Lower leg skin (tissue), 4 donors: ENCODE measurements at regions not wholly inside any gene's neighbourhood (a gene's known extent, or its start where the extent isn't known, plus 50 kb on each side); places are given as distances from the start of the nearest gene placed in this dataset.

ENCODE experiments used
- DNase-seq, 2 donors: peaks; one replicate each; pipeline ENCODE4 v3.0.0-alpha.2; 2019; ENCODE audit warnings: low spot score in 2 of 2
- H3K4me3 ChIP-seq: fragments of 200-600 bp; sonication (generic); 2 replicates; pipeline ENCODE4 v1.5.1; 2017; ENCODE audit warnings: mild to moderate bottlenecking, low read depth; ENCODE audit not compliant: poor library complexity, severe bottlenecking
- CTCF ChIP-seq, 3 donors: fragments of 450-650 bp; IDR thresholded peaks; one replicate each; pipeline ENCODE4 v1.5.1; 2016; ENCODE audit warnings: antibody characterized with exemption in 3 of 3, mild to moderate bottlenecking in 3 of 3, moderate library complexity in 2 of 3
- POLR2A ChIP-seq, 2 donors: fragments of 450-650 bp; IDR thresholded peaks; one replicate each; pipeline ENCODE4 v1.6.1; 2016 to 2017; ENCODE audit warnings: antibody characterized with exemption in 2 of 2, mild to moderate bottlenecking in 1 of 2, moderate library complexity in 1 of 2
- WGBS, 2 donors: methylation state at CpG; one replicate each; pipeline ENCODE4 v1.1.5; 2018; 5-methylcytosine and 5-hydroxymethylcytosine counted together
- intact Hi-C: fragments of 100-400 bp; cut with DNase I; formaldehyde crosslinking; loops from one replicate; pipeline ENCODE4 v1.15.0; 2023; ENCODE audit warnings: low total_unique reads

- intact Hi-C loops, result no loop called here
- no peak overlapping the region for H3K4me3 ChIP-seq
- 97 to 98% methylated on average over 1 of the region's 1 CpG for WGBS, 2 donors
- no peak for TF ChIP-seq POLR2A (IDR thresholded peaks at IDR 0.05)
- DNase-seq, result no peak
These were observed 548.9 kb upstream of the SPRY2 start for GRCh38 chr13:80889829-80890228.

- no peak for DNase-seq
- WGBS, 2 donors, result 71 to 76% methylated on average over 2 of the region's 2 CpGs
- H3K4me3 ChIP-seq, result no peak overlapping the region
- intact Hi-C loops, result no loop called here
- TF ChIP-seq POLR2A (IDR thresholded peaks at IDR 0.05) (no peak), CTCF (IDR thresholded peaks at IDR 0.05) (no peak)
These were observed 547.5 kb upstream of the SPRY2 start for GRCh38 chr13:80888390-80888789.

GRCh38 chr13:80884056-80884785 lies 543.3 kb upstream of the SPRY2 start:
- 78 to 85% methylated on average over 1 of the region's 1 CpG for WGBS, 2 donors

GRCh38 chr13:80883545-80883944 lies 542.6 kb upstream of the SPRY2 start:
- intact Hi-C loops, result no loop called here
- TF ChIP-seq POLR2A (IDR thresholded peaks at IDR 0.05), result no peak
- DNase-seq, result no peak
- H3K4me3 ChIP-seq, result no peak overlapping the region

More at GRCh38 chr13:80884056-80884785, 543.3 kb upstream of the SPRY2 start:
- DNase-seq, result no peak
- H3K4me3 ChIP-seq, result no peak overlapping the region
- intact Hi-C loops, result no loop called here
- no peak for TF ChIP-seq POLR2A (IDR thresholded peaks at IDR 0.05)
- no peak for TF ChIP-seq CTCF (IDR thresholded peaks at IDR 0.05)

GRCh38 chr13:80881942-80882445 lies 541.1 kb upstream of the SPRY2 start:
- no peak overlapping the region for H3K4me3 ChIP-seq
- intact Hi-C loops, result no loop called here
- TF ChIP-seq CTCF (IDR thresholded peaks at IDR 0.05), result no peak
- TF ChIP-seq POLR2A (IDR thresholded peaks at IDR 0.05), result no peak
- DNase-seq, result no peak

- TF ChIP-seq CTCF (IDR thresholded peaks at IDR 0.05) (no peak), POLR2A (IDR thresholded peaks at IDR 0.05) (no peak)
- H3K4me3 ChIP-seq, result no peak overlapping the region
- intact Hi-C loops, result no loop called here
- no peak for DNase-seq
These were observed 540.6 kb upstream of the SPRY2 start for GRCh38 chr13:80881495-80881894.

- 75 to 82% methylated on average over 1 of the region's 1 CpG for WGBS, 2 donors
- DNase-seq, result no peak
- no peak overlapping the region for H3K4me3 ChIP-seq
- TF ChIP-seq POLR2A (IDR thresholded peaks at IDR 0.05) (no peak), CTCF (IDR thresholded peaks at IDR 0.05) (no peak)
- intact Hi-C loops, result no loop called here
These were observed 540.1 kb upstream of the SPRY2 start for GRCh38 chr13:80881034-80881433.
